Spleen (tissue), 11 donors: ENCODE measurements at regions not wholly inside any gene's neighbourhood (a gene's known extent, or its start where the extent isn't known, plus 50 kb on each side); places are given as distances from the start of the nearest gene placed in this dataset.

Experiments
- DNase-seq: peaks from one replicate; pipeline ENCODE4 v3.0.0-alpha.2; 2020
- H3K27ac ChIP-seq, 8 donors: fragments of 200-600 bp; sonication (generic) in 7 of 8; 1 replicate in 4 of 8; 2 replicates in 4 of 8; pipeline versions ENCODE4 v1.5.0 to v1.8.0; 2016 to 2021; ENCODE audit warnings: inconsistent platforms in 4 of 8, mild to moderate bottlenecking in 4 of 8, moderate library complexity in 1 of 8
- H3K27me3 ChIP-seq, 7 donors: fragments of 200-600 bp; sonication (generic) in 6 of 7; replicated peaks in 1 of 7; 1 replicate in 4 of 7; 2 replicates in 3 of 7; pipeline versions ENCODE4 v1.5.0 to v1.8.0; 2016 to 2021; ENCODE audit warnings: inconsistent platforms in 3 of 7, mild to moderate bottlenecking in 1 of 7
- H3K36me3 ChIP-seq, 6 donors: fragments of 200-600 bp; sonication (generic) in 5 of 6; 1 replicate in 4 of 6; 2 replicates in 2 of 6; pipeline versions ENCODE4 v1.5.0 to v1.8.0; 2016 to 2021; ENCODE audit warnings: inconsistent platforms in 2 of 6
- H3K4me1 ChIP-seq, 6 donors: fragments of 200-600 bp; sonication (generic) in 5 of 6; 1 replicate in 3 of 6; 2 replicates in 3 of 6; pipeline versions ENCODE4 v1.5.0 to v1.8.0; 2016 to 2021; ENCODE audit warnings: inconsistent platforms in 3 of 6
- H3K4me3 ChIP-seq, 8 donors: fragments of 200-600 bp; sonication (generic) in 7 of 8; 1 replicate in 4 of 8; 2 replicates in 4 of 8; pipeline versions ENCODE4 v1.5.0 to v1.8.0; 2016 to 2021; ENCODE audit warnings: inconsistent platforms in 4 of 8, mild to moderate bottlenecking in 4 of 8, moderate library complexity in 2 of 8
- H3K9me3 ChIP-seq, 8 donors: fragments of 200-600 bp; sonication (generic) in 7 of 8; 1 replicate in 4 of 8; 2 replicates in 4 of 8; pipeline versions ENCODE4 v1.5.0 to v1.8.0; 2016 to 2021; ENCODE audit warnings: inconsistent platforms in 4 of 8
- POLR2A ChIP-seq, 3 donors: fragments of 450-650 bp; IDR thresholded peaks; one replicate each; pipeline ENCODE4 v1.5.1; 2017; ENCODE audit warnings: antibody characterized with exemption in 3 of 3, mild to moderate bottlenecking in 1 of 3
- POLR2AphosphoS5 ChIP-seq, 3 donors: sonication (generic); formaldehyde crosslinking; IDR thresholded peaks; one replicate each; pipeline ENCODE4 v1.5.1; 2017; ENCODE audit warnings: antibody characterized with exemption in 3 of 3
- WGBS, 5 donors: extraction: QIAGEN DNeasy Blood & Tissue Kit in 3 of 5; methylation state at CpG; one replicate each; pipeline versions ENCODE4 v1.1.5 to v1.1.7; 2013 to 2018; 5-methylcytosine and 5-hydroxymethylcytosine counted together
- intact Hi-C: fragments of 100-400 bp; cut with DNase I; formaldehyde crosslinking; loops from one replicate; pipeline ENCODE4 v1.15.0; 2023; ENCODE audit warnings: low total_unique reads
- TF ChIP-seq, protein P1 (sequence below), 11 experiments: fragments of 200-600 bp in 7 of 11; fragments of 450-650 bp in 4 of 11; sonication (generic) in 4 of 11; IDR thresholded peaks in 8 of 11; conservative IDR thresholded peaks in 3 of 11; 1 replicate in 7 of 11; 2 replicates in 4 of 11; pipeline versions ENCODE4 v1.4.0 to v1.8.0; 2016 to 2021; ENCODE audit warnings: antibody characterized with exemption in 11 of 11, inconsistent platforms in 4 of 11, mild to moderate bottlenecking in 1 of 11
- donor health status: healthy with polysubstance abuse.
- donor health status: DM: no; HTN: no; CAD: no; lungs with moderate emphysema.
- donor health status: DM: no; HTN: no; CAD: no.
- donor health status: Bipolar disorder and iron deficiency.
- donor health status: healthy.
- donor health status: DM: no; HTN: no; CAD: no.
- donor health status: DM: yes; HTN: yes; CAD: no.

DNA sequence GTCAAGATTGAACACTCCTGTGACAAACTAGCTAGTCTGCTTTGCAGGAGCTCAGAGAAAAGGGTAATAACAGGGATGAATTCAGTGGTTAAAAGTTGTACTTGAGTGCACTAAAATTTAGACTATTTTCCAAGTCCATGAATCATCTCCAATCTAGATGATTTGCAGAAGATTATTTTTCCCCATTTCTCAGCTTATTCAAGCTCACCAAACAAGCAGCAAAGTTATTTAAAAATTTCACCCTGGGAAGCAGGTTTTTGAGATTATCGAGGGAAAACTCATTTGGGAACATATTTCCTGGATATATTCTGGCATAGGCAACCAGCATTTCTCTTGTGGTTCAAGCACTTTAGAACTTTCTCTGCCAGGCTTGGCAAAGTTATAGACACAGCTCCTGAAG, 311.4 kb downstream of the TLE1 start:
- Histone ChIP-seq H3K27me3 (no peaks in the 10 kb centered on the region), H3K36me3 (no peaks in the 10 kb centered on the region), H3K4me3 (no peak overlapping the region), H3K9me3 (no peaks in the 10 kb centered on the region), H3K27ac (no peak overlapping the region), H3K4me1 (peaks cover 0 to 13% (median 8%) of the 10 kb centered on the region in 6 donors)
- intact Hi-C loops = no loop called here
- 68 to 90% (median 87%) methylated on average over 1 of the region's 1 CpG for WGBS, 5 donors
- TF ChIP-seq POLR2A (IDR thresholded peaks at IDR 0.05) (no peak), POLR2AphosphoS5 (IDR thresholded peaks at IDR 0.05) (no peak)
- TF ChIP-seq, protein P1, sequence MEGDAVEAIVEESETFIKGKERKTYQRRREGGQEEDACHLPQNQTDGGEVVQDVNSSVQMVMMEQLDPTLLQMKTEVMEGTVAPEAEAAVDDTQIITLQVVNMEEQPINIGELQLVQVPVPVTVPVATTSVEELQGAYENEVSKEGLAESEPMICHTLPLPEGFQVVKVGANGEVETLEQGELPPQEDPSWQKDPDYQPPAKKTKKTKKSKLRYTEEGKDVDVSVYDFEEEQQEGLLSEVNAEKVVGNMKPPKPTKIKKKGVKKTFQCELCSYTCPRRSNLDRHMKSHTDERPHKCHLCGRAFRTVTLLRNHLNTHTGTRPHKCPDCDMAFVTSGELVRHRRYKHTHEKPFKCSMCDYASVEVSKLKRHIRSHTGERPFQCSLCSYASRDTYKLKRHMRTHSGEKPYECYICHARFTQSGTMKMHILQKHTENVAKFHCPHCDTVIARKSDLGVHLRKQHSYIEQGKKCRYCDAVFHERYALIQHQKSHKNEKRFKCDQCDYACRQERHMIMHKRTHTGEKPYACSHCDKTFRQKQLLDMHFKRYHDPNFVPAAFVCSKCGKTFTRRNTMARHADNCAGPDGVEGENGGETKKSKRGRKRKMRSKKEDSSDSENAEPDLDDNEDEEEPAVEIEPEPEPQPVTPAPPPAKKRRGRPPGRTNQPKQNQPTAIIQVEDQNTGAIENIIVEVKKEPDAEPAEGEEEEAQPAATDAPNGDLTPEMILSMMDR (IDR thresholded peaks at IDR 0.05 in 8 of 11, conservative IDR thresholded peaks at IDR 0.05 in 3 of 11) = no peak
- DNase-seq = no peak

DNA sequence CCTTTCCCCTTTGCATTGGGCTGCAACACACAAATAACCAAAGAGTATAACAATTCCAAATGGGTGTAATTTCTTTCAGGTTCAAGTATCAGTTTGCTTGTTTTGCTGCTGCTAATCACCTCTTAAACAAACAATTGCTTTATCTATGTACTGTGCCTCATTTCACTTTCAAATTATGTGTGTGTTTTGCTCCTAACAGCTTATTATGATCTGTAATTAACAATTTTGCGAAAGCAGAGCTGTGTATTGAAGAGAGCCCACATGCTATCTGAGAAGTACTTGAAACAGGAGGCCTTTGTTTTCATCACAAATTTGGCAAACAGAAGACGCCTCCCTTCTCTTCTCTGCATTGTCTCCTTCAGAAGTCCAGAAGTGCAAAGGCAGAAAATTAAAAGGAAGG, 312.0 kb downstream of the TLE1 start:
- WGBS, 5 donors = 87 to 95% (median 92%) methylated on average over 2 of the region's 2 CpGs
- intact Hi-C loops = no loop called here
- H3K9me3 ChIP-seq = no peaks in the 10 kb centered on the region
- no peak for DNase-seq
- no peak for TF ChIP-seq POLR2A (IDR thresholded peaks at IDR 0.05)
- TF ChIP-seq, protein P1 (IDR thresholded peaks at IDR 0.05 in 8 of 11, conservative IDR thresholded peaks at IDR 0.05 in 3 of 11) = no peak
- TF ChIP-seq POLR2AphosphoS5 (IDR thresholded peaks at IDR 0.05) = no peak
- peaks cover 0 to 13% (median 8%) of the 10 kb centered on the region in 6 donors for H3K4me1 ChIP-seq
- H3K27me3 ChIP-seq = no peaks in the 10 kb centered on the region
- no peak overlapping the region for H3K27ac ChIP-seq
- no peaks in the 10 kb centered on the region for H3K36me3 ChIP-seq
- no peak overlapping the region for H3K4me3 ChIP-seq

DNA sequence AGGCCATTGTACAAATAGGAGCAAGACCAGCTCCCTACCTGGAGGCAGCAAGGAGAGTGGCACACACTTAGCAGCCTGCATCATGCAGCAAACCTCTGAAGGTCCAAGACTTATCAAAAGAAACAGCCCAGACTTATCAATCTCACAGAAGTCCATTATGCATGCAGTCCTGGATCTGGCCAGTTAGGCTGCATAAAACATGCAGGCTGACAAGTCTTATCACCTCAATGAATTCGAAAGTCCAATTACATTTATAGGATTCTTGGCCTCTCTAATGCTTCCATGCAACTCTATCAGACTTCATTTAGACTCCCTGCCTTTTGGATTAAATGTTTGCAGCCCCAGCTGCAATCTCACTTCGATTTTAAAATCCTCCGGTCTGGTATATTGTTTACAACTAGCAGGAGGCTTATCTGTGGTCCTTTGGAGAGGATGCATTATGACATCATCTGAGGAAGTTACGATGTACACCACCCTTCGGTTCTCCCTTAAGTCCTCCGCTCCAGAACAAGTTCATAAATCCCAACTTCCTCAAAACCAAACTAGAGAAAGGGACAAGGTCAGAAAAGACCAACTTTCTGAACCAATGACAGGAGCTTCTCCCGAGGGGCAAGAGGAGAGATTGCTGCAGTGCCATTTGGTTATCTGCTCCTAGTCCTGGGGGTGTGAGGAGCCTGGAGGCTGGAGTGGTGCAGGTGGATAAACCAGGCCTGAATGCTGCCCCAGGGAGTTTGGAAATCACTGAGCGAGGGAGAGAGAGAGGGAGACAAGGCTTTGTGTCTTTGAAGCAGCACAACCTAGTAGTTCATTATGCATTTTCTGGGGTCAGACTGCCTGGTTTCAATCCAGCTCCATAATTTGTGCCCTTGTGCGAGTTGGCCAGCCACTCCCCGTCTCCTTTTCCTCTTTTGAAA, 313.9 kb downstream of the TLE1 start:
- Histone ChIP-seq H3K27me3 (no peaks in the 10 kb centered on the region), H3K4me1 (peaks cover 0 to 13% (median 8%) of the 10 kb centered on the region in 6 donors), H3K27ac (no peak overlapping the region), H3K4me3 (no peak overlapping the region), H3K9me3 (no peaks in the 10 kb centered on the region), H3K36me3 (no peaks in the 10 kb centered on the region)
- intact Hi-C loops = no loop called here
- 38 to 53% (median 46%) methylated on average over 10 of the region's 10 CpGs for WGBS, 5 donors
- DNase-seq = no peak
- TF ChIP-seq POLR2A (IDR thresholded peaks at IDR 0.05) = no peak
- TF ChIP-seq POLR2AphosphoS5 (IDR thresholded peaks at IDR 0.05) = no peak
- TF ChIP-seq, protein P1 (IDR thresholded peaks at IDR 0.05 in 8 of 11, conservative IDR thresholded peaks at IDR 0.05 in 3 of 11) = no peak

DNA sequence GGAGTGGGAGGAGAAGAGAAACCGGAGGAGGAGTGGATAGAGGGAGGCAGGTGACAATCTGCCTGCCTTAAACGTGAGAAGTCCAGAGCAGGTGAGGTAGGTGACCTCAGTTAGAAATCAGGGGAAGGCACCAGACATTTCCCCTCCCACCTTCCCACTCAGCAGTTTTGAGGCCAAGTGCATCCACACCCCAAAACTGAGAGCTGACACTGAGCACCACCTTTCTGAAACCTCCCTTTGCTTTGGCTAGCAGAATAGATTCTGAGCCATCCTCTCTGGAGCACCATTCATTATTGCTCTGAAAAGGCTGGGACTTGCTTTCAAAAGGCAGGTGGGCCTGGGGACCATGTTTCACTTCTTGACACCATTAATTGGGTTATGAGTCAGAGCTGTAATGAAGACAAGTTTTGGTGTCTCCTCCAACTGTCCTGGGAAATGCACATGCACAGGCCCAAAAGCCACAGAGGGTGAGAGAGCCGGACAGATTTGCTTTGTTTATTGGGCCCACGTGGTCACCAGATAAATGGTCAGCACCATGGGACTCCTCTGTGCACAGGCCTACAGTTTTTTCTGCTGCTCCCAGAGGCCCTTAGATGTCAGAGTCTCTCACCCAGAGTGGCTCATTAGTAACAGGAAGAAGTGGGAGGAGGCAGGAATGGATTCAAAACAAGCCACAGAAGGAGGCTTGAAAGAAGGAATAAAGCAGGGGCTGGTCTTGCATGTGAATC, 314.7 kb downstream of the TLE1 start:
- Histone ChIP-seq H3K4me3 (no peak overlapping the region), H3K36me3 (no peaks in the 10 kb centered on the region), H3K27ac (no peak overlapping the region), H3K9me3 (no peaks in the 10 kb centered on the region), H3K27me3 (no peaks in the 10 kb centered on the region), H3K4me1 (peaks cover 0 to 13% (median 8%) of the 10 kb centered on the region in 6 donors)
- no peak for DNase-seq
- TF ChIP-seq POLR2A (IDR thresholded peaks at IDR 0.05) = no peak
- WGBS, 5 donors = 70 to 85% (median 74%) methylated on average over 4 of the region's 4 CpGs
- intact Hi-C loops = no loop called here
